Endothelial cell (in vitro differentiated cells): ENCODE measurements at regions not wholly inside any gene's neighbourhood (a gene's known extent, or its start where the extent isn't known, plus 50 kb on each side); places are given as distances from the start of the nearest gene placed in this dataset.

Source experiments
- DNase-seq: peaks from one replicate; pipeline ENCODE4 v3.0.0; 2021; ENCODE audit warnings: low spot score
- H3K27ac Mint-ChIP-seq: one replicate; pipeline ENCODE4 v1.8.0; 2021; ENCODE audit warnings: mixed read lengths, inconsistent platforms; ENCODE audit not compliant: unreplicated experiment
- H3K27me3 Mint-ChIP-seq: one replicate; pipeline ENCODE4 v1.8.0; 2021; ENCODE audit warnings: mild to moderate bottlenecking, moderate library complexity, mixed read lengths, inconsistent platforms; ENCODE audit not compliant: unreplicated experiment
- H3K36me3 Mint-ChIP-seq: one replicate; pipeline ENCODE4 v1.8.0; 2021; ENCODE audit warnings: mild to moderate bottlenecking, low read depth, mixed read lengths, inconsistent platforms; ENCODE audit not compliant: unreplicated experiment
- H3K4me1 Mint-ChIP-seq: one replicate; pipeline ENCODE4 v1.8.0; 2021; ENCODE audit warnings: mild to moderate bottlenecking, mixed read lengths, inconsistent platforms; ENCODE audit not compliant: unreplicated experiment
- H3K4me3 Mint-ChIP-seq: one replicate; pipeline ENCODE4 v1.8.0; 2021; ENCODE audit warnings: mild to moderate bottlenecking, mixed read lengths, inconsistent platforms; ENCODE audit not compliant: unreplicated experiment
- H3K9me3 Mint-ChIP-seq: one replicate; pipeline ENCODE4 v1.8.0; 2021; ENCODE audit warnings: mixed read lengths, inconsistent platforms; ENCODE audit not compliant: unreplicated experiment
- CTCF ChIP-seq: fragments of 200-600 bp; sonication (generic); IDR thresholded peaks from one replicate; pipeline ENCODE4 v1.5.0; 2021; ENCODE audit warnings: antibody characterized with exemption; ENCODE audit not compliant: unreplicated experiment

- Mint-ChIP-seq H3K4me1 (no peaks in the 10 kb centered on the region), H3K27ac (no peak overlapping the region), H3K4me3 (no peak overlapping the region), H3K36me3 (no peaks in the 10 kb centered on the region), H3K9me3 (no peaks in the 10 kb centered on the region), H3K27me3 (no peaks in the 10 kb centered on the region)
- no peak for TF ChIP-seq CTCF
- DNase-seq = no peak
These were observed 101.6 kb upstream of the PTPN3 start for GRCh38 chr9:109599711-109600110.

- Mint-ChIP-seq H3K4me1 (no peaks in the 10 kb centered on the region), H3K4me3 (no peak overlapping the region), H3K36me3 (no peaks in the 10 kb centered on the region), H3K27me3 (no peaks in the 10 kb centered on the region), H3K27ac (no peak overlapping the region), H3K9me3 (no peaks in the 10 kb centered on the region)
- no peak for TF ChIP-seq CTCF
- DNase-seq = no peak
These were observed 102.0 kb upstream of the PTPN3 start for GRCh38 chr9:109600142-109600541.

GRCh38 chr9:109601181-109601580, 103.1 kb upstream of the PTPN3 start:
- Mint-ChIP-seq H3K27ac (no peak overlapping the region), H3K4me1 (no peaks in the 10 kb centered on the region), H3K9me3 (no peaks in the 10 kb centered on the region), H3K27me3 (no peaks in the 10 kb centered on the region), H3K36me3 (no peaks in the 10 kb centered on the region), H3K4me3 (no peak overlapping the region)
- no peak for DNase-seq
- no peak for TF ChIP-seq CTCF

GRCh38 chr9:109602987-109603386, 104.9 kb upstream of the PTPN3 start:
- H3K27ac Mint-ChIP-seq = no peak overlapping the region
- H3K4me1 Mint-ChIP-seq = no peaks in the 10 kb centered on the region
- no peaks in the 10 kb centered on the region for H3K9me3 Mint-ChIP-seq
- H3K27me3 Mint-ChIP-seq = peaks cover 1% of the 10 kb centered on the region
- H3K36me3 Mint-ChIP-seq = no peaks in the 10 kb centered on the region
- no peak for DNase-seq
- H3K4me3 Mint-ChIP-seq = no peak overlapping the region
- TF ChIP-seq CTCF = no peak

GRCh38 chr9:109604131-109604530, 106.0 kb upstream of the PTPN3 start:
- Mint-ChIP-seq H3K36me3 (no peaks in the 10 kb centered on the region), H3K9me3 (no peaks in the 10 kb centered on the region), H3K27ac (no peak overlapping the region), H3K27me3 (peaks cover 1% of the 10 kb centered on the region), H3K4me3 (no peak overlapping the region), H3K4me1 (no peaks in the 10 kb centered on the region)
- TF ChIP-seq CTCF = no peak
- no peak for DNase-seq
